ENCODE measurements at regions not wholly inside any gene's neighbourhood (a gene's known extent, or its start where the extent isn't known, plus 50 kb on each side); places are given as distances from the start of the nearest gene placed in this dataset.

DNA sequence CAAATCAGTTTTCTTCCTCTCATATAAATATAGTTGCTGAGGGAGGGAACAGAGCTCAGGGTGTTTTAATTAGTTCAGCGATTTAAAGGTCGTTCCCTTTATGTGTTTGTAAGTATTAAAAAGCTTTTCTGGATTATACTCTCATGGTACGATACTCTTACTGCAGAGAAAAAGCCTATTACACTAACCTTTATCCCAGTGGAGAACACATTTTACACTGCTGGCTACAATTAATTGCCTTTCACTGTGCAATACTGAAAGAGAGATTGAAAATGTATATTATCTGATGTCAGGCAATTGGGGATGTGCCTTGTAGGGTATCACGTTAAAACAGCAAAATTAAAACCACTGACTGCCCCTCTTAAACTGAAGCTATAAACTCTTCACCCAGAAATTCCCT lies 526.9 kb upstream of the SGCG start:
- CTCF ChIA-PET = no interaction called here
- no peaks in the 10 kb centered on the region for H3K9me3 ChIP-seq (ENCODE audit: control insufficient read depth, insufficient read depth, low read depth, low read length)
- H3K4me1 ChIP-seq (ENCODE audit: control insufficient read depth, insufficient read depth, low read length) = no peaks in the 10 kb centered on the region
- POLR2A ChIA-PET = no interaction called here
- no peaks in the 10 kb centered on the region for H3K36me3 ChIP-seq (ENCODE audit: control insufficient read depth in 2 of 2, insufficient read depth in 1 of 2, low read length in 2 of 2)
- TF ChIP-seq ZNF138 (tag by site-specific recombination; IDR thresholded peaks at IDR 0.05; ENCODE audit: borderline replicate concordance) = no peak
- no peak for TF ChIP-seq ZNF514 (tag by site-specific recombination; IDR thresholded peaks at IDR 0.05)
- TF ChIP-seq ZNF148 (tag by site-specific recombination; IDR thresholded peaks at IDR 0.05; ENCODE audit: borderline replicate concordance) = no peak
- no peak for TF ChIP-seq ZNF169 (tag by site-specific recombination; IDR thresholded peaks at IDR 0.05)
- TF ChIP-seq GLIS2 (tag by site-specific recombination; IDR thresholded peaks at IDR 0.05) = no peak
- no peak for TF ChIP-seq TRIM28 (IDR thresholded peaks at IDR 0.05; ENCODE audit: borderline replicate concordance, low read length)
- TF ChIP-seq HOXA7 (CRISPR knock-in tag; IDR thresholded peaks at IDR 0.05; ENCODE audit: borderline replicate concordance) = no peak
- TF ChIP-seq MEIS1 (CRISPR knock-in tag; IDR thresholded peaks at IDR 0.05; ENCODE audit: borderline replicate concordance) = no peak
- no peak for TF ChIP-seq ZNF16 (tag by site-specific recombination; IDR thresholded peaks at IDR 0.05; ENCODE audit: low read depth)
- no peak for TF ChIP-seq ZNF324 (tag by site-specific recombination; IDR thresholded peaks at IDR 0.05)
- TF ChIP-seq PRDM10 (tag by site-specific recombination; IDR thresholded peaks at IDR 0.05) = no peak
- TF ChIP-seq, protein P1, sequence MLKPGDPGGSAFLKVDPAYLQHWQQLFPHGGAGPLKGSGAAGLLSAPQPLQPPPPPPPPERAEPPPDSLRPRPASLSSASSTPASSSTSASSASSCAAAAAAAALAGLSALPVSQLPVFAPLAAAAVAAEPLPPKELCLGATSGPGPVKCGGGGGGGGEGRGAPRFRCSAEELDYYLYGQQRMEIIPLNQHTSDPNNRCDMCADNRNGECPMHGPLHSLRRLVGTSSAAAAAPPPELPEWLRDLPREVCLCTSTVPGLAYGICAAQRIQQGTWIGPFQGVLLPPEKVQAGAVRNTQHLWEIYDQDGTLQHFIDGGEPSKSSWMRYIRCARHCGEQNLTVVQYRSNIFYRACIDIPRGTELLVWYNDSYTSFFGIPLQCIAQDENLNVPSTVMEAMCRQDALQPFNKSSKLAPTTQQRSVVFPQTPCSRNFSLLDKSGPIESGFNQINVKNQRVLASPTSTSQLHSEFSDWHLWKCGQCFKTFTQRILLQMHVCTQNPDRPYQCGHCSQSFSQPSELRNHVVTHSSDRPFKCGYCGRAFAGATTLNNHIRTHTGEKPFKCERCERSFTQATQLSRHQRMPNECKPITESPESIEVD (tag by site-specific recombination; IDR thresholded peaks at IDR 0.05) = no peak
- TF ChIP-seq, protein P2, sequence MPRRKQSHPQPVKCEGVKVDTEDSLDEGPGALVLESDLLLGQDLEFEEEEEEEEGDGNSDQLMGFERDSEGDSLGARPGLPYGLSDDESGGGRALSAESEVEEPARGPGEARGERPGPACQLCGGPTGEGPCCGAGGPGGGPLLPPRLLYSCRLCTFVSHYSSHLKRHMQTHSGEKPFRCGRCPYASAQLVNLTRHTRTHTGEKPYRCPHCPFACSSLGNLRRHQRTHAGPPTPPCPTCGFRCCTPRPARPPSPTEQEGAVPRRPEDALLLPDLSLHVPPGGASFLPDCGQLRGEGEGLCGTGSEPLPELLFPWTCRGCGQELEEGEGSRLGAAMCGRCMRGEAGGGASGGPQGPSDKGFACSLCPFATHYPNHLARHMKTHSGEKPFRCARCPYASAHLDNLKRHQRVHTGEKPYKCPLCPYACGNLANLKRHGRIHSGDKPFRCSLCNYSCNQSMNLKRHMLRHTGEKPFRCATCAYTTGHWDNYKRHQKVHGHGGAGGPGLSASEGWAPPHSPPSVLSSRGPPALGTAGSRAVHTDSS (tag by site-specific recombination; IDR thresholded peaks at IDR 0.05) = no peak
- no peak for TF ChIP-seq ZSCAN30 (tag by site-specific recombination; IDR thresholded peaks at IDR 0.05)
- no peak for TF ChIP-seq TCF7L2 (IDR thresholded peaks at IDR 0.05; ENCODE audit: borderline replicate concordance, low read depth, low read length)
- TF ChIP-seq PATZ1 (tag by site-specific recombination; IDR thresholded peaks at IDR 0.05) = no peak
- TF ChIP-seq ZNF10 (tag by site-specific recombination; IDR thresholded peaks at IDR 0.05) = no peak
- no peak for TF ChIP-seq ZNF654 (tag by site-specific recombination; IDR thresholded peaks at IDR 0.05; ENCODE audit: low read depth)
- no peak overlapping the region for H3K27ac ChIP-seq (ENCODE audit: extremely low read depth, low read depth, low read length)
- H3K4me3 ChIP-seq (ENCODE audit: low read depth, low read length) = no peak overlapping the region
